ENCODE measurements at regions not wholly inside any gene's neighbourhood (a gene's known extent, or its start where the extent isn't known, plus 50 kb on each side); places are given as distances from the start of the nearest gene placed in this dataset.

GRCh38 chr13:26988059-26988769 is 183.4 kb downstream of the USP12 start:
- H2AFZ ChIP-seq (ENCODE audit: low read length), result no peak overlapping the region
- no peaks in the 10 kb centered on the region for H3K4me1 ChIP-seq (ENCODE audit: insufficient read depth, low read length)
- H4K5ac ChIP-seq (ENCODE audit: insufficient read length, low read depth, low read length), result no peak overlapping the region
- H3K23me2 ChIP-seq (ENCODE audit: insufficient read length, low read depth, low read length, poor library complexity, severe bottlenecking), result no peaks in the 10 kb centered on the region
- H3K79me1 ChIP-seq (ENCODE audit: insufficient read depth, low read depth, low read length, poor library complexity, severe bottlenecking), result no peaks in the 10 kb centered on the region
- H3K4me3 Mint-ChIP-seq, result no peak overlapping the region; a peak in 1 of 5 replicates
- no peaks in the 10 kb centered on the region for H3K79me2 ChIP-seq (ENCODE audit: insufficient read depth, low read length)
- no peaks in the 10 kb centered on the region for H3K27me3 ChIP-seq (ENCODE audit: insufficient read depth, low read length)
- H3K9me3 ChIP-seq (ENCODE audit: control insufficient read depth, low read depth, low read length), result no peaks in the 10 kb centered on the region
- H3K4me1 Mint-ChIP-seq, result peaks cover 2 to 3% of the 10 kb centered on the region in 2 experiments
- no peak overlapping the region for H3K56ac ChIP-seq (ENCODE audit: insufficient read length, low read depth, low read length)
- no peak overlapping the region for H3K4ac ChIP-seq (ENCODE audit: low read depth, low read length)
- no peak overlapping the region for H2BK12ac ChIP-seq (ENCODE audit: insufficient read length, low read depth, low read length)
- H3K27ac Mint-ChIP-seq, result no peak overlapping the region
- H3K9ac ChIP-seq (ENCODE audit: extremely low read depth, insufficient read length, low read length), result no peak overlapping the region
- peaks cover 4% of the 10 kb centered on the region; the same call in 1 of the 2 replicates for H3K27me3 Mint-ChIP-seq (ENCODE audit: low read depth)
- no peaks in the 10 kb centered on the region for H3K36me3 Mint-ChIP-seq (ENCODE audit: insufficient read depth in 1 of 3, low read depth in 3 of 3)
- no CpG with 5 or more reads among the region's 6 CpGs for WGBS (ENCODE audit: extremely low coverage, insufficient read length, low lambda C conversion rate)
- no peak overlapping the region for H3K23ac ChIP-seq (ENCODE audit: insufficient read length, low read depth, low read length)
- no peak overlapping the region for H4K8ac ChIP-seq (replicated peaks; ENCODE audit: insufficient read length, low read depth, low read length)
- no peak for TF ChIP-seq CTCF (conservative IDR thresholded peaks at IDR 0.05)
- no peak overlapping the region for H2BK20ac ChIP-seq (ENCODE audit: low read depth, low read length, poor library complexity, severe bottlenecking)
- H3K9me3 Mint-ChIP-seq, result no peaks in the 10 kb centered on the region
- no peak overlapping the region for H2BK15ac ChIP-seq (ENCODE audit: low read depth, low read length)
- H4K91ac ChIP-seq (ENCODE audit: insufficient read length, low read depth, low read length), result no peak overlapping the region
- no peak overlapping the region for H3K4me2 ChIP-seq (ENCODE audit: insufficient read depth, insufficient read length, low read length)
- no peak overlapping the region for H2BK120ac ChIP-seq (ENCODE audit: low read depth, low read length, poor library complexity, severe bottlenecking)
- H4K20me1 ChIP-seq (ENCODE audit: control insufficient read depth, insufficient read depth, insufficient read length), result no peaks in the 10 kb centered on the region
- H3K18ac ChIP-seq (ENCODE audit: insufficient read length, low read depth, low read length), result no peak overlapping the region
- H3T11ph ChIP-seq (ENCODE audit: low read length), result no peak overlapping the region
- H2AK5ac ChIP-seq (ENCODE audit: insufficient read length, low read length), result no peak overlapping the region
- H3K27ac ChIP-seq (ENCODE audit: insufficient read length, low read depth, low read length), result no peak overlapping the region
- no peak overlapping the region for H2BK5ac ChIP-seq (ENCODE audit: insufficient read length, low read length)
- no peak overlapping the region for H3K14ac ChIP-seq (ENCODE audit: insufficient read depth, low read length)
- DNase-seq, result no peak
